DLD1 (cell line): ENCODE measurements at regions not wholly inside any gene's neighbourhood (a gene's known extent, or its start where the extent isn't known, plus 50 kb on each side); places are given as distances from the start of the nearest gene placed in this dataset.

Experiments used
- in situ Hi-C: cut with HindIII; loops from 2 replicates; pipeline ENCODE4 v1.10.0; 2017; ENCODE audit warnings: low sequenced_read_pairs

- in situ Hi-C loops = loop anchor here (5.0 kb wide), 1 partner anchor 41 kb away; no protein-coding TSS in a partner anchor
These were observed 107.0 kb upstream of the PALS2 start for GRCh38 chr7:24466168-24466768.

- in situ Hi-C loops = loop anchor here (5.0 kb wide), 1 partner anchor 38 kb away; no protein-coding TSS in a partner anchor
These were observed 104.1 kb upstream of the PALS2 start for GRCh38 chr7:24469118-24469517.

- in situ Hi-C loops = no loop called here
These were observed 101.2 kb upstream of the PALS2 start for GRCh38 chr7:24472093-24472492.

- in situ Hi-C loops = no loop called here
These were observed 97.9 kb upstream of the PALS2 start for GRCh38 chr7:24475166-24475961.

GRCh38 chr7:24476227-24476626 lies 97.0 kb upstream of the PALS2 start:
- in situ Hi-C loops = no loop called here

GRCh38 chr7:24477398-24478136 lies 95.7 kb upstream of the PALS2 start:
- in situ Hi-C loops = no loop called here

GRCh38 chr7:24478137-24478655 lies 95.1 kb upstream of the PALS2 start:
- in situ Hi-C loops = no loop called here

GRCh38 chr7:24480501-24480900 lies 92.8 kb upstream of the PALS2 start:
- in situ Hi-C loops = no loop called here

- in situ Hi-C loops = no loop called here
These were observed 89.4 kb upstream of the PALS2 start for GRCh38 chr7:24483804-24484203.

- in situ Hi-C loops = no loop called here
These were observed 80.7 kb upstream of the PALS2 start for GRCh38 chr7:24492576-24492975.

- in situ Hi-C loops = no loop called here
These were observed 78.4 kb upstream of the PALS2 start for GRCh38 chr7:24494832-24495231.

- in situ Hi-C loops = no loop called here
These were observed 77.2 kb upstream of the PALS2 start for GRCh38 chr7:24496036-24496435.

GRCh38 chr7:24498439-24498838 lies 74.8 kb upstream of the PALS2 start:
- in situ Hi-C loops = no loop called here

GRCh38 chr7:24499871-24500270 lies 73.4 kb upstream of the PALS2 start:
- in situ Hi-C loops = no loop called here

GRCh38 chr7:24500599-24500998 lies 72.7 kb upstream of the PALS2 start:
- in situ Hi-C loops = no loop called here

- in situ Hi-C loops = no loop called here
These were observed 72.2 kb upstream of the PALS2 start for GRCh38 chr7:24501009-24501408.

- in situ Hi-C loops = no loop called here
These were observed 71.7 kb upstream of the PALS2 start for GRCh38 chr7:24501443-24502134.

GRCh38 chr7:24502135-24502488 lies 71.1 kb upstream of the PALS2 start:
- in situ Hi-C loops = no loop called here

- in situ Hi-C loops = no loop called here
These were observed 69.7 kb upstream of the PALS2 start for GRCh38 chr7:24503506-24503905.

GRCh38 chr7:24504040-24504439 lies 69.2 kb upstream of the PALS2 start:
- in situ Hi-C loops = no loop called here

GRCh38 chr7:24504836-24505235 lies 68.4 kb upstream of the PALS2 start:
- in situ Hi-C loops = loop anchor here (5.0 kb wide), 1 partner anchor 38 kb away; no protein-coding TSS in a partner anchor
